Testis (tissue), 2 donors: ENCODE measurements at regions not wholly inside any gene's neighbourhood (a gene's known extent, or its start where the extent isn't known, plus 50 kb on each side); places are given as distances from the start of the nearest gene placed in this dataset.

Experiments used
- CTCF ChIP-seq, 3 experiments: fragments of 450-650 bp in 2 of 3; fragments of 200-600 bp in 1 of 3; sonication (generic) in 1 of 3; IDR thresholded peaks; one replicate each; pipeline ENCODE4 v1.5.1; 2016 to 2019; ENCODE audit warnings: antibody characterized with exemption in 3 of 3, mild to moderate bottlenecking in 2 of 3, moderate library complexity in 1 of 3
- POLR2A ChIP-seq: fragments of 450-650 bp; IDR thresholded peaks from one replicate; pipeline ENCODE4 v1.6.1; 2017; ENCODE audit warnings: antibody characterized with exemption, mild to moderate bottlenecking, moderate library complexity

- TF ChIP-seq CTCF (IDR thresholded peaks at IDR 0.05) (no peak), POLR2A (no peak)
Observed at GRCh38 chr17:27945333-27945616, 52.1 kb upstream of the LYRM9 start.
